ENCODE measurements at regions not wholly inside any gene's neighbourhood (a gene's known extent, or its start where the extent isn't known, plus 50 kb on each side); places are given as distances from the start of the nearest gene placed in this dataset.

DNA sequence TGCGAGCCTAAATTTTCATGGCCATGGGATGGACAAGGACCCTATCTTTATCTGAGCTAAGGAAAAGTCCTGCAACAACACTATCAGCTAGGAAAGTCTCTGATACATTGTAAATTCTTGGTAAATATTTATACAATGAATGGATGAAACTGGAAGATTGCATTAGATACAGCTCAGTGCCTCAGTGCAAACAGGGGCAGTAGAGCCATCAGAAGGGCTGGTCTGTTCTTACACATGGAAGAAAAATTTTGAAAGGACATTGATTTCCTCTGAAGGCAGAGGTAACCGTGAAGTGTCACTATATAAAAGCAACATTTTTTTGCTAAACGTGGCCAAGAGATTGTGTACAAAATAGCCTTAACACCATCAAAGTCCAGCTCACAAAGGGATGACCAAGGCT is 153.2 kb upstream of the GADL1 start:
- WGBS (ENCODE audit: missing lambda C conversion rate) = 7% methylated on average over 3 of the region's 3 CpGs
- ATAC-seq = no peak
- no peak overlapping the region for H3K27ac ChIP-seq
- H3K4me3 ChIP-seq = no peak overlapping the region
- no peaks in the 10 kb centered on the region for H3K4me1 ChIP-seq
- no peak for TF ChIP-seq ZSCAN20 (CRISPR knock-in tag; IDR thresholded peaks at IDR 0.05)
- TF ChIP-seq HEYL (CRISPR knock-in tag; IDR thresholded peaks at IDR 0.05) = no peak
- FAIRE-seq = no peak
- ChIA-PET POLR2A (no interaction called here), CTCF (no interaction called here)
- peaks cover 5% of the 10 kb centered on the region; the same call in 2 of the 3 replicates for H3K9me3 ChIP-seq
- no peak overlapping the region for H3K4me2 ChIP-seq
- DNase-seq (ENCODE audit: low read depth in 1 of 2, low spot score in 1 of 2) = no peak

DNA sequence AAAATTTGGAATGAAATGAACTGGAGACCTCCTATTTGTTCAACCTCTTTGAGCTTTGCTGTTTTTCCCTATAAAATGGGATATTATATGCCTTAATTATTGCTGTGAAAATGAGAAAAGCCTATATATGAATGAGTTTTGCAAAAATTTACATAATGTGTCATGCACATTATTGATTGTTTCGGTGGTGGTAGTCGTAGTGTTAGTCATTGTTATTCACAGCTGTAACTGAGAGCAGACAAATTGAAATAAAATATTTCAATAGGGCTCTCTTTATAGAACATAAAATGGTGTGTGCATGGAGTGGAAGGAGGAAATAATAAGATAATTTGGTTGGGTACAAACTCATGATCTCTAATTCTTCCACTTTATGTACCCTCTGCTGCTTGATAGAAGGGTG is 153.7 kb upstream of the GADL1 start:
- H3K4me2 ChIP-seq = no peak overlapping the region
- H3K27ac ChIP-seq = no peak overlapping the region
- no peak for FAIRE-seq
- H3K9me3 ChIP-seq = peaks cover under 1% of the 10 kb centered on the region; the same call in 1 of the 3 replicates
- ChIA-PET CTCF (no interaction called here), POLR2A (no interaction called here)
- WGBS (ENCODE audit: missing lambda C conversion rate) = 28% methylated on average over 2 of the region's 2 CpGs
- no peak overlapping the region for H3K4me3 ChIP-seq
- H3K4me1 ChIP-seq = no peaks in the 10 kb centered on the region
- TF ChIP-seq RAD21 (conservative IDR thresholded peaks at IDR 0.05 in 1 of 2, IDR thresholded peaks at IDR 0.05 in 1 of 2) = no peak
- TF ChIP-seq CHD4 (IDR thresholded peaks at IDR 0.05; ENCODE audit: borderline replicate concordance) = no peak
- TF ChIP-seq MAFK (IDR thresholded peaks at IDR 0.05; ENCODE audit: partially characterized antibody) = no peak
- TF ChIP-seq ZSCAN20 (CRISPR knock-in tag; IDR thresholded peaks at IDR 0.05) = no peak
- no peak for TF ChIP-seq HOXB5 (CRISPR knock-in tag; IDR thresholded peaks at IDR 0.05)
- TF ChIP-seq FOSB (CRISPR knock-in tag; IDR thresholded peaks at IDR 0.05) = no peak
- no peak for TF ChIP-seq FOXS1 (CRISPR knock-in tag; IDR thresholded peaks at IDR 0.05)
- no peak for TF ChIP-seq RNF2 (IDR thresholded peaks at IDR 0.05; ENCODE audit: borderline replicate concordance, low read depth)
- TF ChIP-seq FOSL2 (IDR thresholded peaks at IDR 0.05) = no peak
- TF ChIP-seq FOSL2 (CRISPR knock-in tag; IDR thresholded peaks at IDR 0.05) = no peak
- TF ChIP-seq, protein P1, sequence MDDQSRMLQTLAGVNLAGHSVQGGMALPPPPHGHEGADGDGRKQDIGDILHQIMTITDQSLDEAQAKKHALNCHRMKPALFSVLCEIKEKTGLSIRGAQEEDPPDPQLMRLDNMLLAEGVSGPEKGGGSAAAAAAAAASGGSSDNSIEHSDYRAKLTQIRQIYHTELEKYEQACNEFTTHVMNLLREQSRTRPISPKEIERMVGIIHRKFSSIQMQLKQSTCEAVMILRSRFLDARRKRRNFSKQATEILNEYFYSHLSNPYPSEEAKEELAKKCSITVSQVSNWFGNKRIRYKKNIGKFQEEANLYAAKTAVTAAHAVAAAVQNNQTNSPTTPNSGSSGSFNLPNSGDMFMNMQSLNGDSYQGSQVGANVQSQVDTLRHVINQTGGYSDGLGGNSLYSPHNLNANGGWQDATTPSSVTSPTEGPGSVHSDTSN (IDR thresholded peaks at IDR 0.05) = no peak
- TF ChIP-seq EHF (CRISPR knock-in tag; IDR thresholded peaks at IDR 0.05) = no peak
- no peak for TF ChIP-seq RCOR1 (IDR thresholded peaks at IDR 0.05; ENCODE audit: low read depth, low read length)
- TF ChIP-seq, protein P2, sequence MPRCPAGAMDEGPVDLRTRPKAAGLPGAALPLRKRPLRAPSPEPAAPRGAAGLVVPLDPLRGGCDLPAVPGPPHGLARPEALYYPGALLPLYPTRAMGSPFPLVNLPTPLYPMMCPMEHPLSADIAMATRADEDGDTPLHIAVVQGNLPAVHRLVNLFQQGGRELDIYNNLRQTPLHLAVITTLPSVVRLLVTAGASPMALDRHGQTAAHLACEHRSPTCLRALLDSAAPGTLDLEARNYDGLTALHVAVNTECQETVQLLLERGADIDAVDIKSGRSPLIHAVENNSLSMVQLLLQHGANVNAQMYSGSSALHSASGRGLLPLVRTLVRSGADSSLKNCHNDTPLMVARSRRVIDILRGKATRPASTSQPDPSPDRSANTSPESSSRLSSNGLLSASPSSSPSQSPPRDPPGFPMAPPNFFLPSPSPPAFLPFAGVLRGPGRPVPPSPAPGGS (IDR thresholded peaks at IDR 0.05) = no peak
- no peak for TF ChIP-seq NFE2L2 (conservative IDR thresholded peaks at IDR 0.05; ENCODE audit: low read length)
- no peak for TF ChIP-seq NPAS2 (CRISPR knock-in tag; IDR thresholded peaks at IDR 0.05; ENCODE audit: borderline replicate concordance)
- no peak for TF ChIP-seq KDM1A (IDR thresholded peaks at IDR 0.05; ENCODE audit: low read depth)
- TF ChIP-seq SMC3 (IDR thresholded peaks at IDR 0.05) = no peak
- TF ChIP-seq CHD2 (IDR thresholded peaks at IDR 0.05; ENCODE audit: low read length, partially characterized antibody) = no peak
- TF ChIP-seq PHF8 (IDR thresholded peaks at IDR 0.05; ENCODE audit: borderline replicate concordance, low read depth) = no peak
- TF ChIP-seq E2F6 (IDR thresholded peaks at IDR 0.05; ENCODE audit: borderline replicate concordance, low read depth) = no peak
- no peak for DNase-seq (ENCODE audit: low read depth in 1 of 2, low spot score in 1 of 2)
- no peak for ATAC-seq

DNA sequence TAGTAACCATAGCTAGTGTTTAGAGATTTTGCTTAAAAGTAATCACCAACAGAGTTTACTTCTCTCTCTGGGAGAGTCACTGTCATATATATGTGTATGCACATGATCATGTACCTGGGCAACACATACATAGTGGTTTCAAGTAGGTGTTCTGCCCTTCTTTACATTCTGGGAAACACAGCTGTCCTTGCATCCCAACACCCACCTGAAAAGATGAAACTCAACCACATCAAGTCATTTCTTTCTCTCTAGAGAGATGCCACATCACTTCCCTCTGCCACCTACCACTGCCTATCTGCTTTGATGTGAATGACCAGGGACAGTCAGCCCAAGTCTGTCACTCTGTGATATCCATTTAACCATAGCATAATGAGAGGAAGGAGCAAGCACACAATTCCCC is 155.8 kb upstream of the GADL1 start:
- H3K4me1 ChIP-seq = no peaks in the 10 kb centered on the region
- no peak overlapping the region for H3K4me2 ChIP-seq
- FAIRE-seq (no peak), ATAC-seq (no peak), DNase-seq (ENCODE audit: low read depth in 1 of 2, low spot score in 1 of 2) (no peak)
- ChIA-PET CTCF (interaction anchor here (0.9 kb wide), 1 partner anchor 10 kb away, joined by 3 read pairs; no protein-coding TSS in a partner anchor), POLR2A (no interaction called here)
- no peak overlapping the region for H3K4me3 ChIP-seq
- H3K27ac ChIP-seq = no peak overlapping the region
- H3K9me3 ChIP-seq = no peaks in the 10 kb centered on the region
- TF ChIP-seq EHF (CRISPR knock-in tag; IDR thresholded peaks at IDR 0.05) (no peak), CEBPB (IDR thresholded peaks at IDR 0.05) (no peak), RAD21 (conservative IDR thresholded peaks at IDR 0.05 in 1 of 2, IDR thresholded peaks at IDR 0.05 in 1 of 2) (no peak), CBX2 (IDR thresholded peaks at IDR 0.05; ENCODE audit: borderline replicate concordance, low read depth) (no peak)

Data from A549 (cell line).